ENCODE measurements at regions not wholly inside any gene's neighbourhood (a gene's known extent, or its start where the extent isn't known, plus 50 kb on each side); places are given as distances from the start of the nearest gene placed in this dataset.

GRCh38 chr1:198809247-198809646 is 170.4 kb downstream of the PTPRC start:
- H3K4me3 ChIP-seq (ENCODE audit: low read depth, low read length) = no peak overlapping the region
- TF ChIP-seq CTCF (IDR thresholded peaks at IDR 0.05; ENCODE audit: low read depth, low read length) = no peak

- no peak for TF ChIP-seq CTCF (IDR thresholded peaks at IDR 0.05; ENCODE audit: low read depth, low read length)
- H3K4me3 ChIP-seq (ENCODE audit: low read depth, low read length) = no peak overlapping the region
These were observed 172.6 kb downstream of the PTPRC start for GRCh38 chr1:198811449-198811848.

GRCh38 chr1:198823626-198824025 is 184.8 kb downstream of the PTPRC start:
- H3K4me3 ChIP-seq (ENCODE audit: low read depth, low read length) = no peak overlapping the region
- TF ChIP-seq CTCF (IDR thresholded peaks at IDR 0.05; ENCODE audit: low read depth, low read length) = no peak

- no peak overlapping the region for H3K4me3 ChIP-seq (ENCODE audit: low read depth, low read length)
These were observed 186.4 kb downstream of the PTPRC start for GRCh38 chr1:198825254-198825653.

GRCh38 chr1:198829356-198829755 is 190.5 kb downstream of the PTPRC start:
- no peak overlapping the region for H3K4me3 ChIP-seq (ENCODE audit: low read depth, low read length)
- TF ChIP-seq CTCF (IDR thresholded peaks at IDR 0.05; ENCODE audit: low read depth, low read length) = no peak

More at GRCh38 chr1:198825254-198825653, 186.4 kb downstream of the PTPRC start:
- no peak for TF ChIP-seq CTCF (IDR thresholded peaks at IDR 0.05; ENCODE audit: low read depth, low read length)

GRCh38 chr1:198829944-198830343 is 191.1 kb downstream of the PTPRC start:
- no peak overlapping the region for H3K4me3 ChIP-seq (ENCODE audit: low read depth, low read length)
- TF ChIP-seq CTCF (IDR thresholded peaks at IDR 0.05; ENCODE audit: low read depth, low read length) = no peak

- TF ChIP-seq CTCF (IDR thresholded peaks at IDR 0.05; ENCODE audit: low read depth, low read length) = no peak
- no peak overlapping the region for H3K4me3 ChIP-seq (ENCODE audit: low read depth, low read length)
These were observed 191.6 kb downstream of the PTPRC start for GRCh38 chr1:198830412-198830811.
